RWPE2 (cell line): ENCODE measurements at regions not wholly inside any gene's neighbourhood (a gene's known extent, or its start where the extent isn't known, plus 50 kb on each side); places are given as distances from the start of the nearest gene placed in this dataset.

Source experiments
- ATAC-seq: fragments of 200-7000 bp; cut with Tn5 transposase; 3 replicates; pipeline ENCODE4 v1.9.1; 2021; ENCODE audit warnings: low read depth
- DNase-seq: peaks from one replicate; pipeline ENCODE4 v3.0.0-alpha.2; 2020; ENCODE audit warnings: low spot score
- H3K27ac ChIP-seq: fragments of 450-650 bp; 2 replicates; pipeline ENCODE4 v1.5.1; 2017; ENCODE audit warnings: mild to moderate bottlenecking; ENCODE audit not compliant: poor library complexity, severe bottlenecking
- H3K27me3 ChIP-seq: fragments of 250-450 bp; sonication (Bioruptor Pico); 2 replicates; pipeline ENCODE4 v1.5.1; 2021; ENCODE audit warnings: mild to moderate bottlenecking, moderate library complexity; ENCODE audit not compliant: insufficient read depth, poor library complexity, severe bottlenecking
- H3K36me3 ChIP-seq: fragments of 250-450 bp; sonication (Bioruptor Pico); 2 replicates; pipeline ENCODE4 v1.5.1; 2020; ENCODE audit warnings: low read depth, mild to moderate bottlenecking, moderate library complexity
- H3K4me1 ChIP-seq: fragments of 250-450 bp; sonication (Bioruptor Pico); 2 replicates; pipeline ENCODE4 v1.5.1; 2021; ENCODE audit warnings: mild to moderate bottlenecking, moderate library complexity; ENCODE audit not compliant: insufficient read depth, poor library complexity, severe bottlenecking
- H3K4me3 ChIP-seq: fragments of 250-450 bp; sonication (Bioruptor Pico); 2 replicates; pipeline ENCODE4 v1.5.1; 2021; ENCODE audit warnings: mild to moderate bottlenecking, moderate library complexity; ENCODE audit not compliant: severe bottlenecking
- H3K9me3 ChIP-seq: fragments of 250-450 bp; sonication (Bioruptor Pico); 2 replicates; pipeline ENCODE4 v1.5.1; 2021; ENCODE audit warnings: mild to moderate bottlenecking, moderate library complexity; ENCODE audit not compliant: severe bottlenecking
- CTCF ChIP-seq: fragments of 450-650 bp; IDR thresholded peaks from one replicate; pipeline ENCODE4 v1.5.1; 2017; ENCODE audit warnings: mild to moderate bottlenecking, moderate library complexity; ENCODE audit not compliant: poor library complexity, severe bottlenecking

DNA sequence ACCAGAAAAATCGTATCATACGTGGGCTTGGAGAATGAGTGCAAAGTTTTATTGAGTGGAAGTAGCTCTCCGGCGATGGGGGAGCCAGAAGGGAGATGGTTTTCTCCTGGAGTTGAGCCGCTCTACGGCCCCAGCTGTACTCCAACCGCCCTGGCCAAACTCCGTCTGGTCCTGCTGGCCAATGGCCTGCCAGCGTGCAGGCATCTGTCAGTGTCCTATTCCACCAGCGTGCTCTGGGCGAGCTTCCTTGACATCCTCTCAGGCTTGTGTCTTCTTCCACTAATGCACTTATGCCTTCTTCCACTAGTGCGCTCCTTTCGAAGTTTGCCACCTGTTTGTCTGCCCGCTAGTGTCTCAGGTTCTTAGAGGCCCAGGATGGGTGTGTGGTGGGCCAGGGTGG, 345.5 kb upstream of the CDH19 start:
- no peak for DNase-seq
- ATAC-seq: no peak

GRCh38 chr18:66937546-66937945, 333.7 kb upstream of the CDH19 start:
- H3K9me3 ChIP-seq: no peaks in the 10 kb centered on the region
- ATAC-seq: no peak
- no peak for TF ChIP-seq CTCF

More for the DNA sequence above, 345.5 kb upstream of the CDH19 start:
- TF ChIP-seq CTCF: no peak
- Histone ChIP-seq H3K9me3 (no peaks in the 10 kb centered on the region), H3K36me3 (no peaks in the 10 kb centered on the region), H3K27me3 (no peaks in the 10 kb centered on the region), H3K27ac (no peak overlapping the region), H3K4me3 (no peak overlapping the region), H3K4me1 (no peaks in the 10 kb centered on the region)

GRCh38 chr18:66931010-66931409, 327.1 kb upstream of the CDH19 start:
- no peak for ATAC-seq
- no peak for TF ChIP-seq CTCF

More at GRCh38 chr18:66937546-66937945, 333.7 kb upstream of the CDH19 start:
- Histone ChIP-seq H3K4me3 (no peak overlapping the region), H3K36me3 (no peaks in the 10 kb centered on the region), H3K27ac (no peak overlapping the region), H3K27me3 (no peaks in the 10 kb centered on the region), H3K4me1 (no peaks in the 10 kb centered on the region)
- no peak for DNase-seq

DNA sequence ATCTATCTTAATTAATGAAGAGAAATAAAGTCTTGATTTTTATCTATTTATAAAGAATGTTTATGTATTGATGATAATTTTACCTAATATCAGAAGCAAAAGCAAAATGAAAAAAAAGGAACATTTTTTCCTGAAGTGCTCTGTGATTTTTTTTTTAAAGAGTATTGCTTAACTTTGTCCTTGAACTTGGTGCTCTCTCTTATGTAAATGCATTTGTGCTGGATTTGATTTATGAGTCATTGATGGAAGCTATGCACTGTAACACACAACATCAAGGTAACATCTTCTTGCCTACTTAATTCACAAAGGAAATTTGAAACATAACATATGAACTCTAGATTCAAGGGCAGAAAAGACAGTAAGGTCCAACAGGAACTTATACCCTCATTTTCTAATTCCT, 312.9 kb upstream of the CDH19 start:
- no peak for TF ChIP-seq CTCF
- peaks cover 3% of the 10 kb centered on the region for H3K27me3 ChIP-seq
- ATAC-seq (no peak), DNase-seq (no peak)
- no peaks in the 10 kb centered on the region for H3K36me3 ChIP-seq
- H3K4me3 ChIP-seq: no peak overlapping the region
- no peaks in the 10 kb centered on the region for H3K9me3 ChIP-seq
- no peaks in the 10 kb centered on the region for H3K4me1 ChIP-seq
- H3K27ac ChIP-seq: no peak overlapping the region

More at GRCh38 chr18:66931010-66931409, 327.1 kb upstream of the CDH19 start:
- no peak for DNase-seq
- Histone ChIP-seq H3K36me3 (no peaks in the 10 kb centered on the region), H3K9me3 (no peaks in the 10 kb centered on the region), H3K27ac (no peak overlapping the region), H3K4me3 (no peak overlapping the region), H3K4me1 (no peaks in the 10 kb centered on the region), H3K27me3 (no peaks in the 10 kb centered on the region)

DNA sequence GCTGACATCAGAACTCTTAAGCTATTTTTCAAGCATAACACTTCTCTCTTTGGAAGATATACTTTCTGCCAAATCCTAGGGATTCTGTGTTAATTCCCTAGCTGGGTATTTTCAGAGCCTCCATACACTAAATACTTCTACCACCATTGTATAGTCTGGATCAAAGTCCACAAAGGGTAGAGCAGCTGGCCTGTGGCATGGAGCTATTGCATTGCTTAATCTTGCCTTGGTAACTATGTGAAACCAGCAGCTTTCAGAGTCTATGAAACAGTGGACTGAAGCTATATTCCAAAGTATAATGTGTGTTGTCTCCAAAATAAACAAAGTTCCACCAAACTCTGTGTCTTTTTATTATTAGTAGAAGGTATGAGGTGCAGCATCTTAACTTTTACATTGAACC, 296.9 kb upstream of the CDH19 start:
- Histone ChIP-seq H3K27ac (no peak overlapping the region), H3K27me3 (peaks cover 4% of the 10 kb centered on the region), H3K4me3 (no peak overlapping the region), H3K9me3 (no peaks in the 10 kb centered on the region), H3K4me1 (no peaks in the 10 kb centered on the region), H3K36me3 (no peaks in the 10 kb centered on the region)
- DNase-seq: no peak
- no peak for ATAC-seq
- TF ChIP-seq CTCF: no peak
